ENCODE measurements at regions not wholly inside any gene's neighbourhood (a gene's known extent, or its start where the extent isn't known, plus 50 kb on each side); places are given as distances from the start of the nearest gene placed in this dataset.
A peak's percentile ranks its signal among the peaks of the same experiment; 100 is the strongest.
"Not testable (repeated sequence)": the region's sequence is repeated elsewhere in the genome, so short reads cannot be mapped to it uniquely, and the experiment has no call there.

DNA sequence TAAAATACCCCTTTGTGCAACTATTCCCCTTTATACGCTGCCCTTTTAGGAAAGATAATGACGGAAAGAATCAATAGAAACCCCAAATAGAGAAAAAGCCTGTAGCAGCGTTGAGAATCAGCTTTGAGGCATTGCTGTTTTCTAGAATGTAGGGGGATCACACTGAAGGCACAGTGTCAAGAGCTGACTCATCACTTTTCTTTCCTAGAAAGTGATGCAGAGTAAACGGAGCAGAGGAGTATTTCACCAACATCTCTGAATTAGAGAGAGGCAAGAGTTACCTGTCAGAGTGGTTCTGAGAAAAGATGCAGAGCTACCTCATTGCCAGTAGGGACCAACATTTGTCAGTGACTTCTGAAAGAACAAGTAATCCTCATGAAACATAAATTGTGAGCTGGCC lies 269.8 kb upstream of the TMC3 start:
- DNase-seq (ENCODE audit: low spot score in 2 of 2) (no peak), FAIRE-seq (no peak)

DNA sequence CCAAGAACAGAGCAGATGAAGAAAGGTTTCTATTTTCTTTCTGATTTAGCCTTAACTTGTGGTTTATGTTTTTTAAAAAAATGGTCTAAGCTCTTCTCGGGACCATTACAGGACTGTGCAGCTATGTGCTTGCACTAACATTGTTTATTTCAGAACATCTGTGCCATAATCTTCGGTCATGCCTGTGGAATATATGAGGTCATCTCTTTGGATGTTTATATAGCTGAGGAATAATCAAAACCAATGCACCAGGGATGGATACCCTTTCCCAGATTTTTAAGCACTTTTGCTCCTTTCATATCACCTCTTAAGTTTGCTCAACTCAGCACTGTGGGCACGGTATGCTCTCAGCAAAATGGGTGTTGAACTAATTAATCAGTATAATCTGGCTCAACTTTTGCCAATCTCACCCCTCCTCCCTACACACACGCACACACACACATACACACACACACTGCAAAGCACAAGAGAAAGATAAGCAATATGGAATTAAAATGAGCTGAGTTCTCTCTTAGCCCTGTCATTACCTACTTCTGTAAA lies 268.5 kb upstream of the TMC3 start:
- FAIRE-seq (no peak), DNase-seq (ENCODE audit: low spot score in 2 of 2) (no peak)

DNA sequence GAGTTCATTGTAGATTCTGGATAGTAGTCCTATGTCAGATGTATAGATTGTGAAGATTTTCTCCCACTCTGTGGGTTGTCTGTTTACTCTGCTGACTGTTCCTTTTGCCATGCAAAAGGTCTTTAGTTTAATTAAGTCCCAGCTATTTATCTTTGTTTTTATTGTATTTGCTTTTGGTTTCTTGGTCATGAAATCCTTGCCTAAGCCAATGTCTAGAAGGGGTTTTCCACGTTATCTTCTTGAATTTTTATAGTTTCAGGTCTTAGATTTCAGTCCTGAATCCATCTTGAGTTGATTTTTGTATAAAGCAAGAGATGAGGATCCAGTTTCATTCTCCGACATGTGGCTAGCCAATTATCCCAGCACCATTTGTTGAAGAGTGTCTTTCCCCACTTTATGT lies 262.1 kb upstream of the TMC3 start:
- not testable (repeated sequence) for FAIRE-seq; DNase-seq (ENCODE audit: low spot score in 2 of 2)

DNA sequence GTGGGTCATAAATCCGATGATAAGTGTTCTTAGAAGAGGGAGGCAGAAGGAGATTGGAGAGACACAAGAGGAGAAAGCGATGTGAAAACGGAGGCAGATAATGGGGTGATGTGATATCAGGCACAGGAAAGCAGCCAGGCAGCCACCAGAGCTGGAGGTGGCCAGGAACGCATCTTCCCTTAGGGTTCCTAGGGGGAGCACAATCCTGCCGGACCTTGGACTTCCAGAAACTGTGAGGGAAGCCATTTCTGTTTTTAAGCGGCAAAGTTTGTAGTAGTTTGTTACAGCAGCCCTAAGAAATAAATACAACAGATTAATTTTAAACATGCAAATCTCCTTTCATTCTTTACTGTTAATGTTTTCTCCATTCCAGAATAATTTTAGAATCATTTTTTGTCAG lies 259.9 kb upstream of the TMC3 start:
- FAIRE-seq = no peak
- DNase-seq (ENCODE audit: low spot score in 2 of 2) = no peak

DNA sequence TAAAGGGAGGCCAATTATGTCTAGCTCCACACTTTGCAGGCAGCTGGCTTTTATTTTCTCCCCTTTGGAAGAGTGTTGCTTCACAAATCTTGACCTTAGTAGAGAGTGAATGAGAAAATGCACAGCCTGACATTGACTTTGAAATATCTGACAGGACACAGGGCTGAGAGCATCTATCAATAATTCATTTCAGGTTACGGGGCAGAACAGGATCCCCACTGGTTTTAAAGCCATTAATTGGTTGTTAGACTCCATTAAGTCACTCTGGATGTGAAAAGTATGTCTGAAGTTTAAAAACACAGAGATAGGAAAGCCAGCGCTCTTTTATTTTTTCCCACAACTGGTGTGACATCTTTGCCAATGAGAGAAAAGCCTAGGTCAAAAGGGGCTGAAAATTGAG lies 251.9 kb upstream of the TMC3 start:
- no peak for DNase-seq (ENCODE audit: low spot score in 2 of 2)
- no peak for FAIRE-seq

GRCh38 chr15:81619002-81619401 lies 245.0 kb upstream of the TMC3 start:
- no peak for DNase-seq (ENCODE audit: low spot score in 2 of 2)
- FAIRE-seq = no peak

DNA sequence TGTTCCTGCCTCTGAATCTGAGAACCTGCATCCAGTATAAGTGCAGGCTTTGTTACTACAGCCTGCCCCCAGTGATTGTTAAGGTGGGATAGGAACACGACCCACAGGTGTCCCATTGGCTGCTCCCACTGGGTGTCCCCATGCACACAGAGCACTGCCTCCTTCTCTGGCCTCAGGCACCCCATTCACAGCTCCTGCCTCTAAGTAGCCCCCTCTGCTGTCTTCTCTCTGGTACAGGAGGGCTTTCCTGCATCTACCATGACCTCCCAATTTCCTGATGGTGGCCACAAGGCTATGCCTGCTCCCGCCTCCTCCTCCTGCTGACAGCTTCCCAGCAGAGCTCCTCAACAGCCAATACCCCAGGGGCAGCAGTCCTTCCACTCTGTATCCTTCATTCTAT lies 238.6 kb upstream of the TMC3 start:
- no peak for FAIRE-seq
- no peak for DNase-seq (ENCODE audit: low spot score in 2 of 2)

- FAIRE-seq (no peak), DNase-seq (ENCODE audit: low spot score in 2 of 2) (no peak)
Measured at GRCh38 chr15:81611679-81612078, 237.7 kb upstream of the TMC3 start.

- FAIRE-seq (no peak), DNase-seq (ENCODE audit: low spot score in 2 of 2) (no peak)
Measured at GRCh38 chr15:81608309-81608829, 234.4 kb upstream of the TMC3 start.

- DNase-seq (ENCODE audit: low spot score in 2 of 2) (no peak), FAIRE-seq (no peak)
Measured at GRCh38 chr15:81604713-81605112, 230.7 kb upstream of the TMC3 start.

DNA sequence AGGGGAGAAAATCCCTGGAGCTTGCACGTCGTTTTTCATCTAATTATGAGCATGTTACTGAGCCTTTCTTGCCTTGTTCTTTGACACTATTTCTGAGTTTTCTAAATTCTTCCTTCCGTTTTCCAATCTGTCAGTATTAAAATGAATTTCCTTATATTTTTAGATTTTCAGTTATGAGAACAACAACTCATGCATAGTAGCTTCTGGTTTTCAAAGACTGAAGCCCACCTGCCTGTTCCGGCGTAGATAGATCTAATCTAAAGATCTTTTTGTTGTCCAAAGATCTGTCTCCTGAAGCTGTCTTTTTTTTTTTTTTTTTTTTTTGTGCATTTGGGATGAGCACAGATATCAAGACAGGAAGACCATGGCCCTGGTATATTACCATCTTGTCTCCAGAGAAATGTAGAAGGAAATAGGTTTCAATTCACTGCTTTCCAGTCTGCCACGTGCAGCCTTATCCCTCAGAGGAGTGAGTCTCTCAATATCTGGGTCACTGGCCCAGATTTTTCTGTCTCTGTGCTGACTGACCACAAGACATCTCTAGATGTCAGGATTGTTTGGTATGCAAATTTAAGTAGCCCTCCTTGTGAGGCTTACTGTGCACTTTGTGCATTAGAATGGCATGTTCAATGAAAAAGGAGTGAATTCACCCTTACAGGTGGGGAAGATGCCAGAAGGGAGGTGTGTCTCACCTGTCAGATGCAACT lies 222.3 kb upstream of the TMC3 start:
- FAIRE-seq = no peak
- DNase-seq (ENCODE audit: low spot score in 2 of 2) = no peak

DNA sequence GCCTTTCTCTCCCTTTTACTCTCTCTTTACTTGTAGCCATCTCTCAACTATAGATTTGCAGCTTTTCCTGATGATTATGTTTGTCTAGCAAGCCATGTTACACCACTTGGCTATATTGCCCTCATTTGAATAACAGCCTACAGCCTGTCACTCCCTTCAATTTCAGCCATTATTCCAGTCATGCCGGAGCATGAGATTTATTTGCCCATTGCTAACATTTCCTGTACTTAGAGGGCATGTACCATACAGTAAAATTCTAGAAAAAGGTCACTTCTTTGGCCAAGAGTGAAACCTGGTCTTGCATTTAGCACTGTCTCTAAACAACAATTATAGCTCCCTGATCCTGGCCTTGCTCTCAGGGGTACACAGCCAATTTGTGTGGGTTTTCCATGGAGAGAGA lies 221.7 kb upstream of the TMC3 start:
- no peak for FAIRE-seq
- DNase-seq (ENCODE audit: low spot score in 2 of 2) = no peak

- DNase-seq (ENCODE audit: low spot score in 2 of 2) = no peak
Measured at GRCh38 chr15:81589671-81590070, 215.7 kb upstream of the TMC3 start.

GRCh38 chr15:81575436-81576123 lies 201.6 kb upstream of the TMC3 start:
- DNase-seq (ENCODE audit: low spot score in 2 of 2) (peak in 1 of 2 donors; percentile 2), FAIRE-seq (no peak)

More at GRCh38 chr15:81589671-81590070, 215.7 kb upstream of the TMC3 start:
- no peak for FAIRE-seq

GRCh38 chr15:81573098-81573746 lies 199.2 kb upstream of the TMC3 start:
- DNase-seq (ENCODE audit: low spot score in 2 of 2) (no peak), FAIRE-seq (no peak)

DNA sequence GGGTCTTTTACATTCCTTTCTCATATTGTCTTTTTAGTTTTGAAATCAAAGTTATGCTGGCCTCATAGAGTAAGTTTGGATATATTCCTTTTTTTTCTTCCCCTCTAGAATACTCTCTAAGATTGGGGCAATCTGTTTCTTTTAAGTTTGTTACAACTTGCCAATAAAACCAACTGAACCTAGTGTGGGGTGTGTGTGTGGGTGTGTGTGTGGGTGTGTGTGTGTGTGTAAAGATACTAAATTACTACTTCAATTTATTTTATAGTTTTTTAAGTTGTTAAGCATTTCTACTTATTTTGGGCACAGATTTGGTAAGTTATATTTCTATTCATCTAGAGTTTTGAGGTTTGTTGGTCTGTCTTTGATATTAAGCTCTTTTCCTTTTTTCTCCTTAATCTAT lies 198.2 kb upstream of the TMC3 start:
- FAIRE-seq = no peak
- no peak for DNase-seq (ENCODE audit: low spot score in 2 of 2)

GRCh38 chr15:81569286-81570080 lies 195.5 kb upstream of the TMC3 start:
- no peak for DNase-seq (ENCODE audit: low spot score in 2 of 2)
- FAIRE-seq = no peak

DNA sequence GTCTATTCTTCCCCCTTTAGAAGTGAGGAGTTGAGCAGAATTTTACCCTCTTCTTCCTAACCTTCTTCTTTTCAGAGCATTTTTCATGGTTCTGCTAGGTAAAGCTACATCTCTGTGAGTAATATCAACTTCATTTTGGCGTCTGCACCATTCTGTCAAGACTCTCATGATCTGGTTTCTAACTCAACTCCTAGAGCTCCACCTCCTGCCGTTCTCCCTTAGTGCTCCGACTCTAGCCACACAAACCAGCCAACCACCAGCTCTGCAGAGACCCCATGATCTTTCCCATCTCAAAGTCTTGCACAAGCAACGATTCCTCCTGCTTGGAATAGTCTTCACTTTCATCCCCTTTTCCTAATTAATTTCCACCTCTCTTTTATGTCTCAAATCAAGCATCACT lies 193.9 kb upstream of the TMC3 start:
- FAIRE-seq (no peak), DNase-seq (ENCODE audit: low spot score in 2 of 2) (no peak)

DNA sequence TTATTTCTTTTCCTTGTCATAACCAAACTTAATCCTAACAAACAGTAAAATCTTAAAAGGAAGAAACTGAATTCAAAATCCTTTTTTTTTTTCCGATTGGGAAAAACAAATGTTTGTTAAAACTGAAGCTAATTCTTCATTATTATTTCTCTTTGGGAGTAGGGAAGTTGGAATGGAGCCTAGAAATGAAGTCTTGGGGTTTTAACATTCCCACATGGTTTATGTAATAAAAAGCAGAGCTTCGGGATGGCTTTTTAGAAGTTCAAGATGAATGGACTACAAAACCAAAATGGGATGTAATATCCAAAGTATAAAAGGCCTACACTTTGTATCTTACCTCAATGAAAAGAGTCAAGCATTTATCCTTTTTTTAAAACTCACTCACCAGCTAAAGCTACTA lies 189.0 kb upstream of the TMC3 start:
- no peak for FAIRE-seq
- no peak for DNase-seq (ENCODE audit: low spot score in 2 of 2)

DNA sequence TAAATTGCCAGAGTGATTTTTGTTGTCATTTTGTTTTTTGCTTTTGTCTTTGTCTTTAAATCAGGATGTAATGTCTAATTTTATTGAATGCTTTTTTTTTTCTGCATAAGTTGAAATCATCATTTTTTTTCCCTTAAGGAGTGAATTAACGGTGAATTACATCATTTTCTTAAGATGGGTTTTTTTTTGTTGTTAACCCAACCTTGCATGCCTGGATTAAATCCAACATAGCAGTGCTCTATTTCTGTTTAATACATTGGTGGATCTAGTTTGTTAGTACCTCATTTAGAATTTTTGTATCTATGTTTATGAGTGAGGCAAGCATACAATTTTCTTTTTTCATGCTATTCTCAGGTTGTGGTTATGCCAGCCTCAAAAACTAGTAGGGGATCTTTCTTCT lies 186.4 kb upstream of the TMC3 start:
- FAIRE-seq (no peak), DNase-seq (ENCODE audit: low spot score in 2 of 2) (no peak)

- FAIRE-seq (no peak), DNase-seq (ENCODE audit: low spot score in 2 of 2) (no peak)
Measured at GRCh38 chr15:81558056-81558455, 184.0 kb upstream of the TMC3 start.
